SK-N-SH (cell line): ENCODE measurements at regions not wholly inside any gene's neighbourhood (a gene's known extent, or its start where the extent isn't known, plus 50 kb on each side); places are given as distances from the start of the nearest gene placed in this dataset.

Source experiments
- EZH2phosphoT487 ChIP-seq: fragments of 200-600 bp; sonication (generic); IDR thresholded peaks from 2 replicates; pipeline ENCODE4 v1.6.1; 2017; ENCODE audit warnings: low read depth, mixed run types, mild to moderate bottlenecking, antibody characterized with exemption, moderate library complexity, borderline replicate concordance
- MXI1 ChIP-seq: IDR thresholded peaks from 2 replicates; pipeline ENCODE4 v1.6.1; 2012; ENCODE audit warnings: mild to moderate bottlenecking, low read depth, low read length, improper control_type of control experiment
- RAD21 ChIP-seq: IDR thresholded peaks from 2 replicates; pipeline ENCODE4 v1.6.1; 2012; ENCODE audit warnings: mild to moderate bottlenecking, low read length
- SIN3A ChIP-seq: IDR thresholded peaks from 2 replicates; pipeline ENCODE4 v1.6.1; 2012; ENCODE audit warnings: low read depth, mild to moderate bottlenecking, low read length, moderate library complexity, borderline replicate concordance
- TF ChIP-seq, protein P1 (sequence below): fragments of 200-600 bp; sonication (generic); IDR thresholded peaks from 2 replicates; pipeline ENCODE4 v1.6.1; 2017; ENCODE audit warnings: antibody characterized with exemption, mild to moderate bottlenecking, moderate library complexity

DNA sequence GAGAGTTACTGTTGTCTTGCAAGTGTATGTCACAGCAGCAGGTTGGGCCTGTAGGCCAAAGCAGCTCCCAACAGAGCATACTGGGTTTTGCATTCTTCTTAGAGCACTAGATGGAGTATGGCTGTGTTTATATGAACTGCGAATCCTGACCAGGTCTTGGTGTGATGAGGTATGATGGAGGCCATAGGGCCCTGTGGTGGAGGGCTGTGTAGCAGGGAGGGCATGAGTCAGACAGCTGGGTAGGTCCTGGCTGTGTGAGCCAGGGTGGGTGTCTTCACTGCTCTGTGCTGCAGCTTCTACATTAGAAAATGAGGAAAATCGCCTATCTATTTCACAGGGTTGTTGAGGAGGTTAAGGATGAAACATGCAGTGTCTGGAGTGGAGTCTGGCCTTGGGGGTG, 124.2 kb downstream of the BUB3 start:
- TF ChIP-seq RAD21 (no peak), SIN3A (no peak), EZH2phosphoT487 (no peak), MXI1 (no peak)
- TF ChIP-seq, protein P1, sequence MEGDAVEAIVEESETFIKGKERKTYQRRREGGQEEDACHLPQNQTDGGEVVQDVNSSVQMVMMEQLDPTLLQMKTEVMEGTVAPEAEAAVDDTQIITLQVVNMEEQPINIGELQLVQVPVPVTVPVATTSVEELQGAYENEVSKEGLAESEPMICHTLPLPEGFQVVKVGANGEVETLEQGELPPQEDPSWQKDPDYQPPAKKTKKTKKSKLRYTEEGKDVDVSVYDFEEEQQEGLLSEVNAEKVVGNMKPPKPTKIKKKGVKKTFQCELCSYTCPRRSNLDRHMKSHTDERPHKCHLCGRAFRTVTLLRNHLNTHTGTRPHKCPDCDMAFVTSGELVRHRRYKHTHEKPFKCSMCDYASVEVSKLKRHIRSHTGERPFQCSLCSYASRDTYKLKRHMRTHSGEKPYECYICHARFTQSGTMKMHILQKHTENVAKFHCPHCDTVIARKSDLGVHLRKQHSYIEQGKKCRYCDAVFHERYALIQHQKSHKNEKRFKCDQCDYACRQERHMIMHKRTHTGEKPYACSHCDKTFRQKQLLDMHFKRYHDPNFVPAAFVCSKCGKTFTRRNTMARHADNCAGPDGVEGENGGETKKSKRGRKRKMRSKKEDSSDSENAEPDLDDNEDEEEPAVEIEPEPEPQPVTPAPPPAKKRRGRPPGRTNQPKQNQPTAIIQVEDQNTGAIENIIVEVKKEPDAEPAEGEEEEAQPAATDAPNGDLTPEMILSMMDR, result no peak
